Non-pigmented ciliary epithelial cell (primary cell): ENCODE measurements at regions not wholly inside any gene's neighbourhood (a gene's known extent, or its start where the extent isn't known, plus 50 kb on each side); places are given as distances from the start of the nearest gene placed in this dataset.
"Not testable (repeated sequence)": the region's sequence is repeated elsewhere in the genome, so short reads cannot be mapped to it uniquely, and the experiment has no call there.

Source experiments
- DNase-seq: peaks from one replicate; pipeline ENCODE4 v3.0.0-alpha.2; 2010; ENCODE audit warnings: low read depth

- no peak for DNase-seq
These were observed 237.1 kb upstream of the NUDT6 start for GRCh38 chr4:123159479-123159878.

- no peak for DNase-seq
These were observed 233.7 kb upstream of the SPRY1 start for GRCh38 chr4:123162859-123163258.

- no peak for DNase-seq
These were observed 233.1 kb upstream of the SPRY1 start for GRCh38 chr4:123163501-123163900.

- no peak for DNase-seq
These were observed 230.6 kb upstream of the SPRY1 start for GRCh38 chr4:123166023-123166422.

- DNase-seq = no peak
These were observed 228.7 kb upstream of the SPRY1 start for GRCh38 chr4:123167931-123168330.

DNA sequence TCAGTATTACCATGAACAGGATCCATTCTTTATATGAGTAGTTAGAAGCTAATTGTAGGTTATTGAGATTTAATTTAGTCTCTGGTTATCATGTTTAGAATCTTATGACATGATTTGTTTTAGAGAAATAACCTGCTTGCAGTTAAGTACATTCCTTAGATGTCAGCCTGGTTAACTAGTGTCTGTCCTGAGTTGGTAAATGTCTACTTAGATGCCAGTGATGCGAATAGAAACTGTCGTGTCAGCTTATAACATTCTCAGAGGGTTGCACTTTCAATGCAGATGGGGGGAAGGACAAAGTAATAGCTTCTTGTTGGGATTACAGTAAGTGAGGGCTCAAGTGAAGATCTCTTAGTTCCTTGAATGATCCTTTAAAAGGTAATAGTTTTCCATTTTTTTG lies 227.8 kb upstream of the SPRY1 start:
- peak; percentile 8 for DNase-seq

GRCh38 chr4:123170843-123171242 lies 225.8 kb upstream of the SPRY1 start:
- peak; percentile 5 for DNase-seq

DNA sequence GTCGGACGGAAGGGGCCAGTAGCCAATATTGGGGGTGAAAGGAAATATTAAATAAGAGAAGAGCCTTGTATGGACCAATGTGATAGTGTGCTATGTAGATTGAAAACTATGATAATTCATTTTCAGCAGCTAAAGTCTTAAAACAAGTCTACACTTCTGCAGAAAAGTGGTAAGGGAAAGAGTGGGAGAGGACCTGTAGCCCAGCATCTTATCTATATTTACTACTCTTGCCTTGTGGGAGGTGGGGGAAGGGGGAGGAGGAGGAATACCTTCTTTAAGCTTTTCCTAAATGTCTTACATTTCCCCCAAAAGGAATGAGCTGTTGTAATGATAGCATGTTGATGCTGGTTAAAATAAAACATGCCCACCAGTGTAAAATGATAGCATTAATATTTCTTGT lies 220.0 kb upstream of the SPRY1 start:
- no peak for DNase-seq

GRCh38 chr4:123182289-123182688 lies 214.3 kb upstream of the SPRY1 start:
- DNase-seq = no peak

- DNase-seq = no peak
These were observed 213.3 kb upstream of the SPRY1 start for GRCh38 chr4:123183308-123183707.

GRCh38 chr4:123183754-123184153 lies 212.8 kb upstream of the SPRY1 start:
- not testable (repeated sequence) for DNase-seq

DNA sequence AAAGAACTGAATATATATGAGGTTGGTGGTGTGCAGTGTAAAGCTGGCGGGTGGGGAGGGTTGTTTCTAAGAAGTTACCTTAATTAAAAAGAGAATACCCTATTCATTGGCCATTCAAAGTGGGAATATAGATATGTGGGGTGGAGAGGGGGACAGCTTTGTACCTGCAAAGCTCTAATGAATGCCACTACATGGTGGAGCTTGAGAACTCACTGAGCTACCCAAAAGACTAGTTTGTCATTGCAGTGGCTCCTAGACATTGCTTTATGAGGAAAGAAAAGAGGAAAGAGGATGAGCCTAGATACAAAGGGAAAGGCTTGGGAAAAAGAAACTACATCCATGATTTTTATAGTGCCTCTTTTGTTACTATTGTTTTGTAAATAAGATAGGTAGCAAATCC lies 209.9 kb upstream of the SPRY1 start:
- no peak for DNase-seq

DNA sequence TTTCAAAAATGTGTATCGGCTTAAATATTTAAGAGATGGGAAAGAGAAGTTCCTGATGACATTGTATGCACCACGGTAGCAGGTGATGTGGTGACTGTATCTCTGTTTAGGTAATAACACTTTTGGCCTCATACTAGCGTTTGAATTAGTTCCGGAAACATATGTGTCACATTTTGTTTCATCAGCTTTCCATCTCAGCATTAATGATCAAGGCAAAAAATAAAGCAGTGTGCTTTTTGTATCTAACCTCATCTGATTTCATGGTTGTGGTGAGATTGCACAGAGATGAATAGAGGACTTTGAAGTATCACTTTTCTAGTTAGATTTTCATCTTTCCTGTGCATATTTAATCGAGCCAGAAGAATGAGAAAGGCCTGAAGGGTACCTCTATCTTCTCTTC lies 206.4 kb upstream of the SPRY1 start:
- DNase-seq = no peak

GRCh38 chr4:123191728-123192127 lies 204.9 kb upstream of the SPRY1 start:
- DNase-seq = no peak

- DNase-seq = no peak
These were observed 202.7 kb upstream of the SPRY1 start for GRCh38 chr4:123193802-123194367.

- DNase-seq = no peak
These were observed 197.9 kb upstream of the SPRY1 start for GRCh38 chr4:123198706-123199105.

- DNase-seq = no peak
These were observed 196.3 kb upstream of the SPRY1 start for GRCh38 chr4:123200051-123200940.

DNA sequence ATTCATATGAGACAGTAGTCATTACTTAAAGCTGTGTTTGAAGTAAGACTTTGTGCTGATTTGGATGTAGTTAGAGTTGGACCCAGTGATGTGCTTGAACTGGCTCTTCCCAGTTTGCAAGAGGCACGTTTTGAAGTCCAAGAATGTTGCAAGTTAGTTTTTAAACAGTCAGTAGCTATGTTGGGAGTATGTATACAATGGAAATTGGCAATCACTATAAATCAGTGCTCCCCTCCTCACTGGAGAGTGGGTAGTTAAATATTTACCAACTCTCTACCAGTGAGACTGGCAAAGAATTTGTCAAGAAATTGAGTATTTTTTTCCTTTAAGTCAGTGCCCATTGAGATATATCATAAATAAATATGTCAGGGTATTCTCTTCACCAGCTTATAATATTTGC lies 191.9 kb upstream of the SPRY1 start:
- DNase-seq = no peak

DNA sequence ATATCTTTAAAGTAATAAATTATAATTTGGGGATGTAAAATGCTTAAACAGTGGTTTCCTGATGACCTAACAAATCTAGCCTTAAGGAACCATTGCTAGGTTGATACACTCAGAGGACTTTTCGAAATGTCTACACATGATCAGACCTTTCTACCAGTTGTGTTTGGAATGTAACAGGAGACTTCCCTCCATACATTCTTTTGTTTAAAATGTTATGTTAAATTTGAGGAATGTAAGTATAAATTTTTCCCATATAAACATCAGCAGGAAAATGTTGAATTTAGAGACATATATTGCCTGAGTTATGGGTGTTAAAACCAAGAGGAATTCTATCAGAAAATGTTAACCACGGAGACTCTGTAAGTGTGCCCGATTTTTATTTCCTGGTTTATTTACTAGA lies 190.6 kb upstream of the SPRY1 start:
- no peak for DNase-seq

DNA sequence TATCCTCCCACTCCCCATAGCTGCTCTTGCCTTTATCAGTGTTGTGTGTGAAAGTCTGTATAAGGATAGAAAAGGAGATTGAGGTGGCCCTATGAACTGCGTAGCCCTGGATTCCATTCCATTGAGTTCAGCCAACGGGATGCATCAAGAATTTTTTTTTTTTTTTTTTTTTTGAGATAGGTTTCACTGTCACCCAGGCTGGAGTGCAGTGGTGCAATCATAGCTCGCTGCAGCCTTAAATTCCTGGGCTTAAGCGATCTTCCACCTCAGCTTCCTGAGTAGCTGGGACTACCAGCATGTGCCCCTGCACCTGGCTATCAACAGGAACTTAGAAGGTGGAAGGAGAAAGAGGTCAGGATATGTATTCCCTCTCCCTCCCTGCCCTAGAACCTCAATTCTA lies 187.2 kb upstream of the SPRY1 start:
- DNase-seq = no peak

DNA sequence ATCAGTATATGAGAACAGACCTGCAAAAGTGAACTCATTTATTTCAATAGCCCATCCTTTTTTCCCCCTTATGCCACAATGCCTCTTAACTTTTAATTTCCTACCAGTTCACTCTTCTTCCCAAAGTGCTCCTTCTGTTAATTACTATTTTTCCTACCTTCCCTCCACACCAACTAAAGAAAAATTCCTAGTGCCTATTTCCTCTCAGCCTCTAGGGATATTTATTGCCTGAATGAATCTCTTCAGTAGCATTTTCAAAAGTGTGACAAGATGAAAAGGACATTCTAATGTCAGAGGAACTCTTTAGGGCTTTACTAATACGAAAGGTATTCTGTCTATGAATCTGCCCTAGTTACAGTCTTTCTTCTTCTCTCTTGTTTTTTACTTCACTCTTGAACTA lies 181.1 kb upstream of the SPRY1 start:
- DNase-seq = no peak

DNA sequence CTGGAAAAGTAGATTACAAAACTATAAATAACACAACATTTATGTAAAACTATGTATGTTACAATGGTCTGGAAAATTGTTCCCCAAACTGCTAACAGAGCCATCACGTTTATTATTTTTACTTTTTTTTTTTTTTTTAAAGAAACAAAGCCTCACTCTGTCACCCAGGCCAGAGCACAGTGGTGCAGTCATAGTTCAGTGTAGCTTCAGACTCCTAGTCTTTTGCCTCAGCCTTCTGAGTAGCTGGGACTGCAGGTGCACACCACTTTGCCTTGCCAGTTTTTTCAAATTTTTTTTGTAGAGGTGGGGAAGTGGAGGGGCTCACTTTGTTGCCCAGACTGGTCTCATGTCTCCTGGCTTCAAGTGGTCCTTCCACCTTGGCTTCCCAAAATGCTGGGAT lies 180.1 kb upstream of the SPRY1 start:
- no peak for DNase-seq

- DNase-seq = no peak
These were observed 179.6 kb upstream of the SPRY1 start for GRCh38 chr4:123216946-123217345.

DNA sequence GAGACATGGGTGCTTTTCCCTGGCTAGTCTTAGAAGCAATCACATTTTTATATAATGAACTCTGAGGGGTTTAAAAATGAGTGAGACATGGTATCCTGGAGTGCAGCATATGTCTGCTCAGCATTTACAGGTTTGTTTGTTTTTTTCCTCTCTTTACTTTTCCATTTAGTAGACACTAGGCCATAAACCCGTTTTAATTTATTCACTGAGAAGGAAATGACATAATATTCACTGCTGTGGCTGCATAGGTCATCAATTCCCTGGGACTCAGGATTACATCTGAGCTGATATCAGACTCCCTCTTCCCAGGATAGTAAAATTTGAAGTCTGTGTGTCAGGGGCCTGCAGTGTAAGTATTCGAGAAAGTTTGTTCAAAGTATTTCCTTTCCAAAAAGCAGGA lies 178.9 kb upstream of the SPRY1 start:
- no peak for DNase-seq
